ENCODE measurements at regions not wholly inside any gene's neighbourhood (a gene's known extent, or its start where the extent isn't known, plus 50 kb on each side); places are given as distances from the start of the nearest gene placed in this dataset.

GRCh38 chr17:5785867-5786509 lies 201.7 kb upstream of the NLRP1 start:
- DNase-seq (ENCODE audit: low read depth in 3 of 3) = no peak

GRCh38 chr17:5786510-5786875 lies 202.2 kb upstream of the NLRP1 start:
- DNase-seq (ENCODE audit: low read depth in 3 of 3) = no peak

GRCh38 chr17:5788266-5788900 lies 204.1 kb upstream of the NLRP1 start:
- DNase-seq (ENCODE audit: low read depth in 3 of 3) = no peak

- no peak for DNase-seq (ENCODE audit: low read depth in 3 of 3)
Measured at GRCh38 chr17:5789528-5789927, 205.2 kb upstream of the NLRP1 start.

GRCh38 chr17:5793157-5793556 lies 208.8 kb upstream of the NLRP1 start:
- DNase-seq (ENCODE audit: low read depth in 3 of 3) = no peak

GRCh38 chr17:5793899-5794298 lies 209.6 kb upstream of the NLRP1 start:
- DNase-seq (ENCODE audit: low read depth in 3 of 3) = no peak

GRCh38 chr17:5794385-5794784 lies 210.1 kb upstream of the NLRP1 start:
- DNase-seq (ENCODE audit: low read depth in 3 of 3) = no peak

- DNase-seq (ENCODE audit: low read depth in 3 of 3) = no peak
Measured at GRCh38 chr17:5794881-5795506, 210.7 kb upstream of the NLRP1 start.

- DNase-seq (ENCODE audit: low read depth in 3 of 3) = no peak
Measured at GRCh38 chr17:5797447-5798050, 213.2 kb upstream of the NLRP1 start.

- no peak for DNase-seq (ENCODE audit: low read depth in 3 of 3)
Measured at GRCh38 chr17:5798094-5798493, 213.8 kb upstream of the NLRP1 start.

GRCh38 chr17:5800131-5800530 lies 215.8 kb upstream of the NLRP1 start:
- no peak for DNase-seq (ENCODE audit: low read depth in 3 of 3)

- DNase-seq (ENCODE audit: low read depth in 3 of 3) = no peak
Measured at GRCh38 chr17:5800646-5801045, 216.3 kb upstream of the NLRP1 start.

GRCh38 chr17:5804251-5804650 lies 219.9 kb upstream of the NLRP1 start:
- DNase-seq (ENCODE audit: low read depth in 3 of 3) = no peak

- no peak for DNase-seq (ENCODE audit: low read depth in 3 of 3)
Measured at GRCh38 chr17:5809056-5809455, 224.7 kb upstream of the NLRP1 start.

GRCh38 chr17:5809580-5810188 lies 225.4 kb upstream of the NLRP1 start:
- DNase-seq (ENCODE audit: low read depth in 3 of 3) = no peak

- no peak for DNase-seq (ENCODE audit: low read depth in 3 of 3)
Measured at GRCh38 chr17:5812590-5812989, 228.3 kb upstream of the NLRP1 start.

- no peak for DNase-seq (ENCODE audit: low read depth in 3 of 3)
Measured at GRCh38 chr17:5813357-5813756, 229.0 kb upstream of the NLRP1 start.

- no peak for DNase-seq (ENCODE audit: low read depth in 3 of 3)
Measured at GRCh38 chr17:5815396-5815795, 231.1 kb upstream of the NLRP1 start.

- DNase-seq (ENCODE audit: low read depth in 3 of 3) = no peak
Measured at GRCh38 chr17:5816491-5817070, 232.3 kb upstream of the NLRP1 start.

GRCh38 chr17:5817475-5818395 lies 233.4 kb upstream of the NLRP1 start:
- DNase-seq (ENCODE audit: low read depth in 3 of 3) = no peak

GRCh38 chr17:5819396-5819795 lies 235.1 kb upstream of the NLRP1 start:
- no peak for DNase-seq (ENCODE audit: low read depth in 3 of 3)

Data from stimulated activated CD4-positive, alpha-beta T cell treated with anti-CD3 and anti-CD28 coated beads, TNF-alpha, amount 100 ng/mL, for 4 hours (primary cell).